22Rv1 (cell line): ENCODE measurements at regions not wholly inside any gene's neighbourhood (a gene's known extent, or its start where the extent isn't known, plus 50 kb on each side); places are given as distances from the start of the nearest gene placed in this dataset.

Experiments used
- ZFX ChIP-seq: fragments of 450-650 bp; IDR thresholded peaks from 2 replicates; pipeline ENCODE4 v1.6.1; 2017; ENCODE audit warnings: antibody characterized with exemption, borderline replicate concordance
- TF ChIP-seq, protein P1 (sequence below): fragments of 450-650 bp; IDR thresholded peaks from 2 replicates; pipeline ENCODE4 v1.5.1; 2017; ENCODE audit warnings: mild to moderate bottlenecking

DNA sequence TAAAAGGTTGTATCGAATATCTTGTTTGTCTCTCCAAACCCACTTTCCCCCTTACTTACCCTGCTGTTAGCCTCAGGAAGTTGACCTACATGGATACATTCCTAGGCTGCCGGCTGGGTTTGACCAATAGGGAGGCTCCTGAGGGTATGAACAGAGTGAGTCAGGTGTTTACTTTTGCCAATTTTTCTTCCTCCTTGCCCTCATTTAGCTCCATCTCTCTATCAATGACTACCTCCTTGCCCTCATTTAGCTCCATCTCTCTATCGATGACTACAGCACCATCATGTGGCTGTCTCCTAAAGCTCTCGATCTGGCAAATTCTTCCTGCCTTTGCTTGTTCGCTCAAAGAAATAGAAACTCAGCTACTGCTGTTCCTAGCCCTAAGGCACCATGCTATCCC, 571.9 kb upstream of the CRIM1 start:
- TF ChIP-seq, protein P1, sequence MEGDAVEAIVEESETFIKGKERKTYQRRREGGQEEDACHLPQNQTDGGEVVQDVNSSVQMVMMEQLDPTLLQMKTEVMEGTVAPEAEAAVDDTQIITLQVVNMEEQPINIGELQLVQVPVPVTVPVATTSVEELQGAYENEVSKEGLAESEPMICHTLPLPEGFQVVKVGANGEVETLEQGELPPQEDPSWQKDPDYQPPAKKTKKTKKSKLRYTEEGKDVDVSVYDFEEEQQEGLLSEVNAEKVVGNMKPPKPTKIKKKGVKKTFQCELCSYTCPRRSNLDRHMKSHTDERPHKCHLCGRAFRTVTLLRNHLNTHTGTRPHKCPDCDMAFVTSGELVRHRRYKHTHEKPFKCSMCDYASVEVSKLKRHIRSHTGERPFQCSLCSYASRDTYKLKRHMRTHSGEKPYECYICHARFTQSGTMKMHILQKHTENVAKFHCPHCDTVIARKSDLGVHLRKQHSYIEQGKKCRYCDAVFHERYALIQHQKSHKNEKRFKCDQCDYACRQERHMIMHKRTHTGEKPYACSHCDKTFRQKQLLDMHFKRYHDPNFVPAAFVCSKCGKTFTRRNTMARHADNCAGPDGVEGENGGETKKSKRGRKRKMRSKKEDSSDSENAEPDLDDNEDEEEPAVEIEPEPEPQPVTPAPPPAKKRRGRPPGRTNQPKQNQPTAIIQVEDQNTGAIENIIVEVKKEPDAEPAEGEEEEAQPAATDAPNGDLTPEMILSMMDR: no peak
- TF ChIP-seq ZFX: no peak
